Fibroblast of villous mesenchyme (primary cell): ENCODE measurements at regions not wholly inside any gene's neighbourhood (a gene's known extent, or its start where the extent isn't known, plus 50 kb on each side); places are given as distances from the start of the nearest gene placed in this dataset.

ENCODE experiments used
- DNase-seq: peaks from one replicate; pipeline ENCODE4 v3.0.0-alpha.2; 2010; ENCODE audit warnings: low read depth
- H3K4me3 ChIP-seq: 2 replicates; pipeline ENCODE4 v1.5.1; 2011; ENCODE audit warnings: low read depth, mild to moderate bottlenecking, low read length
- TF ChIP-seq, protein P1 (sequence below): IDR thresholded peaks from 2 replicates; pipeline ENCODE4 v1.5.1; 2012; ENCODE audit warnings: low read depth, mild to moderate bottlenecking, low read length; ENCODE audit not compliant: insufficient read depth

DNA sequence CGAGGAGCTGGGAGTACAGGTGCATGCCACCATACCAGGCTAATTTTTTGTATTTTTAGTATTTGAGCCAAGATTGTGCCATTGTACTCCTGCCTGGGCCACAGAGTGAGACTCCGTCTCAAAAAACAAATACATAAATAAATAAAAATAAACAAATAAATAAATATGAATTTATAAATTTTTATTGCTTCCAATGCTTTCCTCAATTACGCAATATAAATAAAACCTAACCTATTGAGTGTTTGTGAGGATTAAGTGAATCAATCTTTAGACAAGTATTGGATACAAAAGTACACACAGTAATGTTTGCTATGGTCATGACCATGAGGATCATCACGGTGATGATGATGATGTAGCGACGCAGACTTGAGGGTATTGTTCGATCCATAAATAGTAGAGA is 257.4 kb downstream of the ASXL3 start:
- TF ChIP-seq, protein P1, sequence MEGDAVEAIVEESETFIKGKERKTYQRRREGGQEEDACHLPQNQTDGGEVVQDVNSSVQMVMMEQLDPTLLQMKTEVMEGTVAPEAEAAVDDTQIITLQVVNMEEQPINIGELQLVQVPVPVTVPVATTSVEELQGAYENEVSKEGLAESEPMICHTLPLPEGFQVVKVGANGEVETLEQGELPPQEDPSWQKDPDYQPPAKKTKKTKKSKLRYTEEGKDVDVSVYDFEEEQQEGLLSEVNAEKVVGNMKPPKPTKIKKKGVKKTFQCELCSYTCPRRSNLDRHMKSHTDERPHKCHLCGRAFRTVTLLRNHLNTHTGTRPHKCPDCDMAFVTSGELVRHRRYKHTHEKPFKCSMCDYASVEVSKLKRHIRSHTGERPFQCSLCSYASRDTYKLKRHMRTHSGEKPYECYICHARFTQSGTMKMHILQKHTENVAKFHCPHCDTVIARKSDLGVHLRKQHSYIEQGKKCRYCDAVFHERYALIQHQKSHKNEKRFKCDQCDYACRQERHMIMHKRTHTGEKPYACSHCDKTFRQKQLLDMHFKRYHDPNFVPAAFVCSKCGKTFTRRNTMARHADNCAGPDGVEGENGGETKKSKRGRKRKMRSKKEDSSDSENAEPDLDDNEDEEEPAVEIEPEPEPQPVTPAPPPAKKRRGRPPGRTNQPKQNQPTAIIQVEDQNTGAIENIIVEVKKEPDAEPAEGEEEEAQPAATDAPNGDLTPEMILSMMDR = no peak
- no peak for DNase-seq
- no peak overlapping the region for H3K4me3 ChIP-seq

DNA sequence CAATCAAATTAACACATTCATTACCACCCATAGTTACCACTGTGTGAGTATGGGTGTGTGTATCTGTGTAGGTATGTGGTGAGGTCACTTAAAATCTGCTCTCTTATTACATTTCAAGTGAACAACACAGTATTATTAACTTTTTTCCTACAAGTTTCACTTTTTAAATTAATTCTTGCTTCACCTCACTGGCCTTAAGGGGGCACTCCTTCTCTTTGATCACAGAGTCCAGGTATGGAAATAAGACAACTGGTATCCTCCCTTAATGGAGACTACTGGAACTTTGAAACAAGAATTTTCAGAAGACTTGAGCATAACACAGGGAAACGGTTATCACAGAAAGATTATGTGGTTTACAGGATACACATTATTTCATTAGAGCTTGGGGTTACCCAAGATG is 255.8 kb downstream of the ASXL3 start:
- no peak overlapping the region for H3K4me3 ChIP-seq
- TF ChIP-seq, protein P1 = no peak
- DNase-seq = no peak

DNA sequence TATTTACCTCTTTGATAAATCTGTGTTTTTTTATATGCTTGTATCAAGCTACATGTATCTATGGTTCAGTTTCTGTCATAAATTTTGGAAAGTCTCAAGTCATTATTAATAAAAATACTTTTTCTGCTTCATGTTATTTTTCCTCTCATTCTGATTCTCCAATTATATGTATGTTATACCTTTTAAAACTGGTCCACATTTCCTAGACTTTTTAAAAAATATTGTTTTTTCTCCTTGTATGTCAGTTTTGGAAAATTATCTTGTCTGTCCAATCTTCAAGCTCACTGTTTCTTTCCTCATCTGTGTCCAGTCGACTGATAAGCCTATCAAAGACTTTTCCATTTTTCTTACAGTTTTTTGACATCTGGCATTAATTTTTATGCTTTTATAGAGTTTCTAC is 253.4 kb downstream of the ASXL3 start:
- no peak for DNase-seq
- TF ChIP-seq, protein P1 = no peak
- no peak overlapping the region for H3K4me3 ChIP-seq

DNA sequence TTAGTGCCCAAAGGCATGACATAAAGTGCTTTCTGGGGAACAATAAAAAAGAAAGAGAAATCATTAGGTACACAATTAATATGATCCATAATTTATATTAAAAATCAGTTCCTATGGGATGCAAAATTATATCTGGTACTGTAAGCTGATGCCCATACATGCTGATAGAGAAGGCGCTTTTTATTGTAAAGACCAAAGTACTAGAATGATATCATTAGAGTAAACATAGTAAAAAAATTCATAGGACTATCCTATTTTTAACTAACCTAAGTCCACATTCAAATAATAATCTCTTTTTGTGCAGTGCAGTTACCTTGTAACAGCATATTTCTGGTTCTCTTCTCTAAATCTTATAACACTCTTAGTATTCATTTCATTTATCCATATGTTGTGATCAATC is 252.2 kb downstream of the ASXL3 start:
- DNase-seq = no peak
- TF ChIP-seq, protein P1 = no peak
- no peak overlapping the region for H3K4me3 ChIP-seq

DNA sequence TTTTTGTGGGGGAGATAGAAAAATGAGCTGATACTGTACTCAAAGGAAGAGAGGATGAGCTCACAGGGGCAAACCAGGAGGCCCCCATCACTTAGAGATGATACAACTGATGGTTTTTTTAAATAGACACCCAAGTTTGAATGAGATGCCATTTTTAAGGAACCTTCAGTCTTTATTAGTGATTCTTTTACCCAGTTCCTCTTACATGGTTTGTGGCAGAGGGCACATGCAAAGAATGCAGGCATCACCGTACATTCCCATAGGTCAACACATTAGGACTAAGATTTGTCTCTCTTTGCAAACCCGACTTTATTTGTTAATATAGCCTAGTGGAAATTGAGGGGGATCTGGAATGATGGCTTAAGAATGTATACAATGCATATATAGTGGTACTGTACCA is 250.9 kb downstream of the ASXL3 start:
- no peak for DNase-seq
- no peak overlapping the region for H3K4me3 ChIP-seq
- TF ChIP-seq, protein P1 = no peak

DNA sequence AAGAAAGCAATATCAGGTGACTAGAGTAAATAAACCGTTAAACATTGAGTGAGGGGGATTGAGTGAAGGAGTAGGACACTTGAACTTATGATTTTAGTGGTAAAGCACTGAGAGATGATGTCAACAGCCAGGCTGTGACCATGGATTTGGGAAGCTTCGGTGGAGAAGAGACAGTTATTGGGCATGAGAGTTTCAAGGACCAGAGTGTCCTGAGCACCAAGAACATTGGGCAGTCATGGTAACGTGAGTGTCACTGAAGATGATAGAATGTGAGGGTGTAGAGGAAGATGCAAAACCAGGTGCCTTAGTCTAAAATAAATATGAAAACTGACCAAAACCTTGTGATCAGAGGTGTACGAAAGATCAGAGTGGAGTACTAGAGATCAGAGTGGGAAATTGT is 248.1 kb downstream of the ASXL3 start:
- H3K4me3 ChIP-seq = no peak overlapping the region
- DNase-seq = no peak
- TF ChIP-seq, protein P1 = no peak

DNA sequence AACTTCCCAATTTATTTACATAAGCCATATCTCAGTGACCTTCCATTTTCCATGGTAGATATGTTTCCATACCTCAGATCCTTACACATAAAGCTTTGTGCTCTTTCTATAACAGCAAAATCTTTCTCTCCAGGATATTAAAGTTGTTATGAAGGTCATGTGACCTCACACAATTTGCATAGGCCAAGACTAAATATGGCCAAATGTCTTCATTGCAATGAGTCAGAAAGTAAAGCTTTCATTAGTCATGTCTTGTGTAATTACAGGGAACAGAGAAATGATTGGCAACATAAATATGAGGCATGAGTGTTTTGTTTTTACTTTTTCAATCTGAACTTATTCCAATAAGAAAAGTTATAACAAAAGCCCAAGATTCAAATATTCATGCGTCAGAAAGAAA is 243.5 kb downstream of the ASXL3 start:
- TF ChIP-seq, protein P1 = no peak
- no peak overlapping the region for H3K4me3 ChIP-seq
- DNase-seq = peak; percentile 40
